GM18907 (cell line): ENCODE measurements at regions not wholly inside any gene's neighbourhood (a gene's known extent, or its start where the extent isn't known, plus 50 kb on each side); places are given as distances from the start of the nearest gene placed in this dataset.
A peak's percentile ranks its signal among the peaks of the same experiment; 100 is the strongest.
"Not testable (repeated sequence)": the region's sequence is repeated elsewhere in the genome, so short reads cannot be mapped to it uniquely, and the experiment has no call there.

Experiments
- ATAC-seq: cut with Tn5 transposase; IDR thresholded peaks from one replicate; pipeline ENCODE4 v1.9.1; 2021; ENCODE audit warnings: mild to moderate bottlenecking, moderate library complexity; ENCODE audit not compliant: unreplicated experiment

- no peak for ATAC-seq
These were observed 121.8 kb upstream of the SLC1A4 start for GRCh38 chr2:64867253-64867996.

- ATAC-seq: no peak
These were observed 120.1 kb upstream of the SLC1A4 start for GRCh38 chr2:64869126-64869525.

GRCh38 chr2:64873472-64873924 lies 115.7 kb upstream of the SLC1A4 start:
- ATAC-seq: peak; percentile 88

- ATAC-seq: no peak
These were observed 114.6 kb upstream of the SLC1A4 start for GRCh38 chr2:64874593-64874992.

- no peak for ATAC-seq
These were observed 113.8 kb upstream of the SLC1A4 start for GRCh38 chr2:64875368-64875767.

GRCh38 chr2:64876137-64876647 lies 113.0 kb upstream of the SLC1A4 start:
- ATAC-seq: no peak

- ATAC-seq: no peak
These were observed 109.5 kb upstream of the SLC1A4 start for GRCh38 chr2:64879745-64880144.

- ATAC-seq: no peak
These were observed 108.8 kb upstream of the SLC1A4 start for GRCh38 chr2:64880193-64880951.

- ATAC-seq: no peak
These were observed 108.1 kb upstream of the SLC1A4 start for GRCh38 chr2:64881037-64881492.

GRCh38 chr2:64887565-64887964 lies 101.6 kb upstream of the SLC1A4 start:
- ATAC-seq: no peak

- no peak for ATAC-seq
These were observed 100.4 kb upstream of the SLC1A4 start for GRCh38 chr2:64888591-64889309.

GRCh38 chr2:64889803-64890202 lies 99.4 kb upstream of the SLC1A4 start:
- ATAC-seq: no peak

- not testable (repeated sequence) for ATAC-seq
These were observed 92.6 kb upstream of the SLC1A4 start for GRCh38 chr2:64896572-64896971.

- ATAC-seq: no peak
These were observed 89.9 kb upstream of the SLC1A4 start for GRCh38 chr2:64899081-64899865.

- ATAC-seq: not testable (repeated sequence)
These were observed 89.3 kb upstream of the SLC1A4 start for GRCh38 chr2:64899876-64900275.

- ATAC-seq: peak; percentile 62
These were observed 84.5 kb upstream of the SLC1A4 start for GRCh38 chr2:64904413-64905329.

GRCh38 chr2:64905338-64906024 lies 83.7 kb upstream of the SLC1A4 start:
- ATAC-seq: peak; percentile 28

- ATAC-seq: no peak
These were observed 82.2 kb upstream of the SLC1A4 start for GRCh38 chr2:64906853-64907536.
